HG02610 (cell line): ENCODE measurements at regions not wholly inside any gene's neighbourhood (a gene's known extent, or its start where the extent isn't known, plus 50 kb on each side); places are given as distances from the start of the nearest gene placed in this dataset.
"Not testable (repeated sequence)": the region's sequence is repeated elsewhere in the genome, so short reads cannot be mapped to it uniquely, and the experiment has no call there.

Source experiments
- ATAC-seq: cut with Tn5 transposase; IDR thresholded peaks from one replicate; pipeline ENCODE4 v1.9.1; 2021; ENCODE audit warnings: mild to moderate bottlenecking, moderate library complexity; ENCODE audit not compliant: unreplicated experiment

GRCh38 chr3:132084982-132085381 is 50.2 kb upstream of the CPNE4 start:
- no peak for ATAC-seq

GRCh38 chr3:132087356-132087755 is 52.5 kb upstream of the CPNE4 start:
- no peak for ATAC-seq

- ATAC-seq = no peak
These were observed 53.5 kb upstream of the CPNE4 start for GRCh38 chr3:132088291-132088690.

- no peak for ATAC-seq
These were observed 56.1 kb upstream of the CPNE4 start for GRCh38 chr3:132090921-132091320.

- no peak for ATAC-seq
These were observed 81.8 kb upstream of the CPNE4 start for GRCh38 chr3:132116601-132117000.

GRCh38 chr3:132117642-132118041 is 82.8 kb upstream of the CPNE4 start:
- ATAC-seq = no peak

- ATAC-seq = no peak
These were observed 84.7 kb upstream of the CPNE4 start for GRCh38 chr3:132119531-132119930.

- no peak for ATAC-seq
These were observed 89.3 kb upstream of the CPNE4 start for GRCh38 chr3:132124096-132124495.

GRCh38 chr3:132124651-132125284 is 90.0 kb upstream of the CPNE4 start:
- ATAC-seq = no peak

- ATAC-seq = no peak
These were observed 99.8 kb upstream of the CPNE4 start for GRCh38 chr3:132134611-132135010.

GRCh38 chr3:132135628-132136333 is 101.0 kb upstream of the CPNE4 start:
- no peak for ATAC-seq

GRCh38 chr3:132136334-132136716 is 101.5 kb upstream of the CPNE4 start:
- no peak for ATAC-seq

- ATAC-seq = not testable (repeated sequence)
These were observed 102.1 kb upstream of the CPNE4 start for GRCh38 chr3:132136902-132137301.

GRCh38 chr3:132145833-132146232 is 111.0 kb upstream of the CPNE4 start:
- no peak for ATAC-seq

- ATAC-seq = no peak
These were observed 119.8 kb upstream of the CPNE4 start for GRCh38 chr3:132154619-132155018.

GRCh38 chr3:132159145-132159544 is 124.3 kb upstream of the CPNE4 start:
- ATAC-seq = no peak

- ATAC-seq = no peak
These were observed 125.4 kb upstream of the CPNE4 start for GRCh38 chr3:132160198-132160597.

- ATAC-seq = no peak
These were observed 126.8 kb upstream of the CPNE4 start for GRCh38 chr3:132161608-132162007.

GRCh38 chr3:132164469-132165092 is 129.8 kb upstream of the CPNE4 start:
- no peak for ATAC-seq

- ATAC-seq = no peak
These were observed 133.1 kb upstream of the CPNE4 start for GRCh38 chr3:132167870-132168269.

GRCh38 chr3:132174500-132174899 is 139.7 kb upstream of the CPNE4 start:
- no peak for ATAC-seq

- no peak for ATAC-seq
These were observed 136.8 kb upstream of the ACP3 start for GRCh38 chr3:132180337-132180791.
